Spinal cord (tissue), 9 donors: ENCODE measurements at regions not wholly inside any gene's neighbourhood (a gene's known extent, or its start where the extent isn't known, plus 50 kb on each side); places are given as distances from the start of the nearest gene placed in this dataset.

Source experiments
- DNase-seq, 6 donors: peaks; one replicate each; pipeline versions ENCODE4 v3.0.0 to v3.0.0-alpha.2; 2013 to 2015; ENCODE audit warnings: low spot score in 6 of 6, low read depth in 4 of 6
- H3K27ac ChIP-seq: one replicate; pipeline ENCODE4 v1.5.1; 2013; ENCODE audit warnings: low read depth, low read length, control low read depth
- H3K27me3 ChIP-seq: one replicate; pipeline ENCODE4 v1.6.1; 2013; ENCODE audit warnings: low read length; ENCODE audit not compliant: control insufficient read depth, insufficient read depth
- H3K36me3 ChIP-seq: one replicate; pipeline ENCODE4 v1.6.1; 2013; ENCODE audit warnings: low read length; ENCODE audit not compliant: control insufficient read depth, insufficient read depth
- H3K4me1 ChIP-seq: one replicate; pipeline ENCODE4 v1.6.1; 2013; ENCODE audit warnings: low read length; ENCODE audit not compliant: control insufficient read depth, insufficient read depth
- H3K4me3 ChIP-seq: one replicate; pipeline ENCODE4 v1.5.1; 2013; ENCODE audit warnings: low read depth, low read length, control low read depth
- H3K9me3 ChIP-seq: one replicate; pipeline ENCODE4 v1.6.1; 2013; ENCODE audit warnings: low read length; ENCODE audit not compliant: control insufficient read depth, insufficient read depth
- WGBS: methylation state at CpG from one replicate; pipeline ENCODE4 v1.1.5; 2013; ENCODE audit warnings: missing lambda C conversion rate; ENCODE audit not compliant: insufficient coverage; 5-methylcytosine and 5-hydroxymethylcytosine counted together
- donor health status: healthy.

GRCh38 chr3:164514576-164514975 is 563.7 kb downstream of the SI start:
- H3K36me3 ChIP-seq = no peaks in the 10 kb centered on the region
- WGBS = 96% methylated on average over 4 of the region's 6 CpGs
- no peak overlapping the region for H3K27ac ChIP-seq
- no peak overlapping the region for H3K4me3 ChIP-seq
- no peaks in the 10 kb centered on the region for H3K4me1 ChIP-seq
- H3K9me3 ChIP-seq = no peaks in the 10 kb centered on the region
- DNase-seq = no peak
- no peaks in the 10 kb centered on the region for H3K27me3 ChIP-seq

- Histone ChIP-seq H3K27me3 (no peaks in the 10 kb centered on the region), H3K27ac (no peak overlapping the region), H3K4me3 (no peak overlapping the region), H3K36me3 (no peaks in the 10 kb centered on the region), H3K9me3 (no peaks in the 10 kb centered on the region), H3K4me1 (no peaks in the 10 kb centered on the region)
- DNase-seq = no peak
Observed at GRCh38 chr3:164507886-164508285, 570.4 kb downstream of the SI start.

- Histone ChIP-seq H3K27me3 (no peaks in the 10 kb centered on the region), H3K36me3 (no peaks in the 10 kb centered on the region), H3K4me1 (no peaks in the 10 kb centered on the region), H3K9me3 (no peaks in the 10 kb centered on the region), H3K27ac (no peak overlapping the region), H3K4me3 (no peak overlapping the region)
- peak in 1 of 6 donors; percentile 11 for DNase-seq
Observed at GRCh38 chr3:164498917-164499316, 579.4 kb downstream of the SI start.

- WGBS = no CpG with 5 or more reads among the region's 2 CpGs
- Histone ChIP-seq H3K36me3 (no peaks in the 10 kb centered on the region), H3K9me3 (no peaks in the 10 kb centered on the region), H3K27ac (no peak overlapping the region), H3K27me3 (no peaks in the 10 kb centered on the region), H3K4me3 (no peak overlapping the region), H3K4me1 (no peaks in the 10 kb centered on the region)
- no peak for DNase-seq
Observed at GRCh38 chr3:164488893-164489292, 589.4 kb downstream of the SI start.

- Histone ChIP-seq H3K9me3 (no peaks in the 10 kb centered on the region), H3K27ac (no peak overlapping the region), H3K27me3 (no peaks in the 10 kb centered on the region), H3K36me3 (no peaks in the 10 kb centered on the region), H3K4me3 (no peak overlapping the region), H3K4me1 (no peaks in the 10 kb centered on the region)
- no peak for DNase-seq
- no CpG with 5 or more reads among the region's 3 CpGs for WGBS
Observed at GRCh38 chr3:164486150-164486549, 592.1 kb downstream of the SI start.

- no peak overlapping the region for H3K4me3 ChIP-seq
- no peaks in the 10 kb centered on the region for H3K27me3 ChIP-seq
- no peak overlapping the region for H3K27ac ChIP-seq
- no peaks in the 10 kb centered on the region for H3K9me3 ChIP-seq
- no CpG with 5 or more reads among the region's 1 CpG for WGBS
- DNase-seq = no peak
- H3K4me1 ChIP-seq = no peaks in the 10 kb centered on the region
- no peaks in the 10 kb centered on the region for H3K36me3 ChIP-seq
Observed at GRCh38 chr3:164479978-164480377, 598.3 kb downstream of the SI start.

GRCh38 chr3:164479406-164479805 is 598.9 kb downstream of the SI start:
- H3K36me3 ChIP-seq = no peaks in the 10 kb centered on the region

GRCh38 chr3:164478323-164478722 is 600.0 kb downstream of the SI start:
- no peak overlapping the region for H3K27ac ChIP-seq
- H3K9me3 ChIP-seq = no peaks in the 10 kb centered on the region
- no peaks in the 10 kb centered on the region for H3K4me1 ChIP-seq
- no peaks in the 10 kb centered on the region for H3K36me3 ChIP-seq
- 92% methylated on average over 5 of the region's 5 CpGs for WGBS
- DNase-seq = no peak
- H3K4me3 ChIP-seq = no peak overlapping the region
- no peaks in the 10 kb centered on the region for H3K27me3 ChIP-seq

More at GRCh38 chr3:164479406-164479805, 598.9 kb downstream of the SI start:
- DNase-seq = peak in 2 of 6 donors; percentile 6 to 69
- Histone ChIP-seq H3K4me1 (no peaks in the 10 kb centered on the region), H3K27me3 (no peaks in the 10 kb centered on the region), H3K9me3 (no peaks in the 10 kb centered on the region), H3K4me3 (no peak overlapping the region), H3K27ac (no peak overlapping the region)
- WGBS = no CpG with 5 or more reads among the region's 1 CpG

GRCh38 chr3:164477403-164477802 is 600.9 kb downstream of the SI start:
- no peak overlapping the region for H3K27ac ChIP-seq
- H3K4me1 ChIP-seq = no peaks in the 10 kb centered on the region
- no peak overlapping the region for H3K4me3 ChIP-seq
- H3K36me3 ChIP-seq = no peaks in the 10 kb centered on the region
- WGBS = 100% methylated on average over 1 of the region's 1 CpG
- H3K9me3 ChIP-seq = no peaks in the 10 kb centered on the region
- DNase-seq = no peak
- H3K27me3 ChIP-seq = no peaks in the 10 kb centered on the region

- no peak for DNase-seq
- Histone ChIP-seq H3K9me3 (no peaks in the 10 kb centered on the region), H3K36me3 (no peaks in the 10 kb centered on the region), H3K27me3 (no peaks in the 10 kb centered on the region), H3K4me3 (no peak overlapping the region), H3K27ac (no peak overlapping the region), H3K4me1 (no peaks in the 10 kb centered on the region)
- WGBS = no CpG with 5 or more reads among the region's 3 CpGs
Observed at GRCh38 chr3:164476631-164477030, 601.7 kb downstream of the SI start.
